ENCODE measurements at regions not wholly inside any gene's neighbourhood (a gene's known extent, or its start where the extent isn't known, plus 50 kb on each side); places are given as distances from the start of the nearest gene placed in this dataset.

DNA sequence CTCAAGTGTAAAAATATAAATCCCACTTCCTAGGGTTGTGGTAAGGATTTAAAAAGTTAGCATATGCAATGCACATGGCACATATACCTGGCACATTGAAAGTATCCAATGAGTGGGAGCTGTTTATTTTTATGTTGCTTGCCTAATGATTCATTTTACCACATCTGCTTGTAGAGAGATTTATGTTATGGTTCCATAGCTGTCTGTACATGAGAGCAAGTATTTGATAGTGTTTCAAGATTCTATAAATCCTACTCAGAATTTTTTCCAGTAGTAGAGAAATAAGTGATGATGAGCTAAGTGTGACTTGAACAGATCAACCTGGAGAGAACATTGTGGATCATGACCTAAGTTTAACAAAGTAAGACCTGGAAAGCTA lies 125.3 kb upstream of the SPTLC3 start:
- no peak for DNase-seq (ENCODE audit: low read depth, low spot score)

DNA sequence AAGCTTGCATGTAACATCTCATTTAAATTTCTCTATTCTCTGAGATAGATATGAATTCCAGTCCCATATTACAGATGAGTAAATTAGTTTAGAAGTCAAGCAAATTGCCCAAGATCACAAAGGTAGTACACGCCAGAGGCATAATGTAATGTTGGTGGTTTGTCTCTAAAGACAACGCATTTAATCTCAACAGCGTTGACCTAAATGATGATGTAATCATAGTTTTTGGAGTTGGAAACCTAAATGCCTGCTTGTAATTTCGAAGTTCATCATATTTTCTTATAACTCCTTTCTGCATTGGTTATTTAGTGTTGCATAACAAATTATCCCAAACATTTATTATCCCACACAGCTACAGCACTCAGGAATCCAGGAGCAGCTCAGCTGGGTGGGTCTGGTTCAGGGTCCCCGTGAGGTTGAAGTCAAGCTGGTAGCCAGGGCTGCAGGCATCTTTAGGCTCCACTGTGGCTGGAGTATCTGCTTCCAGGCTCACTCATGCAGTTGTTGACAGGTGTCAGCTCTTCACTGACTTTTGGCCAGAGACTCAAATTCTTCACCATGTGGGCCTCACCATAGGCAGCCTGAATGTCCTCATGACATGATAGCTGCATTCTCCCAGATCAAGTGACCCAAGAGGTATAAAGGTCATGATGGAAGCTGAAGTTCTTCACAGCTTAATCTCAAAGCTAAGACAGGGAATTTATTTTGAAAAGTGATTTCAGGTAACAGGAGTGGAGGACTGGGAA lies 122.0 kb upstream of the SPTLC3 start:
- no peak for DNase-seq (ENCODE audit: low read depth, low spot score)

DNA sequence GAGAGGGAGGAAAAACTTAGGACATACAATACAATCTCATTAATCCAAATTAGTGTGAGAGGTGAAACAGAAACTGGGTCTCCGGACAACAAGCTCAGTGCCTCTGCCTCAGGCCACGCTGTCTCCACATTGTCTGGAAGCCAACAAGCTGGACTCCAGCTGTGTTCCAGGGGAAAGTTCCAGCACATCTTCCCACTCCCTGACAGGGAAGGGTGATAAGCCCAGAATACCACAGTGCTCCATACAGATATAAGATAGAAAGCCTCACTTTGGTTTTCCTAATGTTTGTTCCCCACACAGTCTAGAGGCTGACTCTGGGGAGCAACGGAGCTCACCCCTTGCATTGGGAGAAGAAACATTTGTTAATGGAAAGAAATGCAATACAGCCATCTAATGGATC lies 117.1 kb upstream of the SPTLC3 start:
- DNase-seq (ENCODE audit: low read depth, low spot score): no peak

DNA sequence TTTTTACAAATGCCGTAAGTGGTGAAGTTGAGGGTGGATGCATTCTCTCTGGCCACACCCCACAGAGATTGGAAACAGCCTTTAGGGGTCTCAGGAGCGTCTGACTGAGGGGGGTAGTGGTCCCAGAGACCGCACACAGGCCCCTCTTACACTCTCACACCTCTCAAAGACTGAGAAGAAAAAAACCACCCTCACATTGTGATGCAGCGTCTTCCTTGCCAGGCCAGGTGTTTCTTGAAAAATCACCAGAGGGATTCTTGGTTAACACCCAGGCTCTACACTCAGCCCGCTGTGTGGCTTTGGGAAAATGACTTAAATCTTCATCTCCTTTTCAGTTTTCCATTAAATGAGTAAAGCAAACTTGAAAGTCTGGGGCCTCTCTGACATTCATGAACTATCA lies 115.8 kb upstream of the SPTLC3 start:
- DNase-seq (ENCODE audit: low read depth, low spot score): no peak

DNA sequence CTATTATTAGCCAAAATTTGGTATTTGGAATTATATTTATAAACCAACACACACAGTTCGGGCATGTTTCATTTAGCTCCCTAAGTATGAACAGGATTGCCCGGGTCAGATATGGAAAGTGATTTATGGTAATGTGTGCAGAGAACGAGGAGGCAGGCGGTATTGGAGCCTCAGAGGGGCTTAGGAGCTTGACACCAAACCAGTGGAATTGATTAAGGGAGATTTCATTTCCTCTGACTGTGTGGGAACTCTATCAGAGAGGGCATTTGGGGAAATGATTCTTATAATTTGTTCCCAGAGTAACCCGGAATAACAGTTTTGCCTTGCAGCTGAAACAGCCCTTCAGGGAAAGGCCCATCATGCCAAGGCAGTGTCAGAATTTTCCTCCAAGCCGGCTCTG lies 115.1 kb upstream of the SPTLC3 start:
- DNase-seq (ENCODE audit: low read depth, low spot score): no peak

DNA sequence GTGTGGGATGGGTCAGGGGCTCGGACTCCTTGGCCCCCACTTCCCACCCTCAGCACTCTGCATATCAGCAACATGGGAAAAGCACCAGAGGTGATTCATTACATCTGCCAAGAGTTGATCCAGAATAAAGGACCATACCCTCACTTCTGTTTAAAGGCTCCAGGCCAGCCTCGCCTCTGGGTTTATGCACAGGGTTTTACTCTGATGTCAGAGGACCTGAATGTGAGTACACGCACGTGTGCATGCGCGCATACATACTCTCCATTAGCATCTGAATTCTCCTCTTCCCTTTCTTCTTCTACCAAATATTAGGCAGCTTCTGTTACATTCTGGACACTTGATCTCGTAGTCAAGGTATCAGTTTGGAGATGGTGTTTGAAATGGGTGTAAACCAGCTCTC lies 114.7 kb upstream of the SPTLC3 start:
- no peak for DNase-seq (ENCODE audit: low read depth, low spot score)

DNA sequence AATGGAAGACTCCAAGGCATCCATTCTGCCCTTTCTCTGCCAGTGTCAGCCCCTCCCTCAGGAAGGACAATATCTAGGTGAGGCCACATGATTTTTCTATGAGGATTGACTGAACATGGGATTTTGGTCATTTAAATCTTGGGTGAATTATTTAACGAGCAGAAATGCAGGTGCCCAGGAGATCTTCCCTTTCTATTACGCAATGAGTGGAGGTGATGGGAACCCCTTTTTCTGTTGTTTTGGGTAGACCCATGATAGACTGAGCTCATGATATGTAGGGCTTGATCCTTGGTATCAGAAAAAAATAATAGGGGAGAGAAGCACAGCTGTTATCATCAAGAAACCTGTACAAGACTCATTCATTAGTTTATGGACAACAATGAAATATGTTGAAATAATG lies 112.6 kb upstream of the SPTLC3 start:
- DNase-seq (ENCODE audit: low read depth, low spot score): no peak

DNA sequence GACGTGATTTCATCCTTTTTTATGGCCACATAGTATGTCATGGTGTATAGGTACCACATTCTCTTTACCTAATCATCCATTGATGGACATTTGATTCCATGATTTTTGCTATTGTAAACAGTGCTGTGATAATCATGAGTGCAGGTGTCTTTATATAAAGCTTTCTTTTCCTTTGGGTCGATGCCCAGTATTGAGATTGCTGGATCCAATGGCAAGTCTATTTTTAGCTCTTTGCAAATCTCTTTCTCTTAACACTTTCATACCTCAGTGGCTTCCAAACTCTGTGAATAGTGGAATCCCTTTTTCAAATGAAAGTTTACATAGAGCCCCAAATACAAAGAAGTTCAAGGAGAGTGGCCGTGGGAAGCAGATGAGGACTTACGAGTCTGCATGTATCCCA lies 105.8 kb upstream of the SPTLC3 start:
- no peak for DNase-seq (ENCODE audit: low read depth, low spot score)

DNA sequence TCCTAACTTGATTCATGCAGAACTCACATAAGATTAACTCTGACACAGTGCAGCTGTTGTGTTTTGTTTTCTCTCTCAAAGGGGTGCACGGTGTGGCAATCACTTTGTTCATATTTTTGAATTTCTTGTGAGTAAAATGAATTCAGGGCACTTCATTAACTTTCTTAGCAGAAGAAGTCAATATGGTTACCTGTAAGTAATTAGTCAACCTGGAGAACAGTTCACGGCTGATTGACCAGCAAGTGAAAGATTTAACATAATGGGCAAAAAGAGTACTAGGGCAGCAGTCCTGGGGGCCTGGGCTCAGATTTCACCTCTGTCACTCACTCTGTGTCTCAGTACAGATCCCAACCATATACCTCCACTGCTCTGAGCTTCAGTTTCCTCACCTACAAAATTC lies 102.4 kb upstream of the SPTLC3 start:
- no peak for DNase-seq (ENCODE audit: low read depth, low spot score)

DNA sequence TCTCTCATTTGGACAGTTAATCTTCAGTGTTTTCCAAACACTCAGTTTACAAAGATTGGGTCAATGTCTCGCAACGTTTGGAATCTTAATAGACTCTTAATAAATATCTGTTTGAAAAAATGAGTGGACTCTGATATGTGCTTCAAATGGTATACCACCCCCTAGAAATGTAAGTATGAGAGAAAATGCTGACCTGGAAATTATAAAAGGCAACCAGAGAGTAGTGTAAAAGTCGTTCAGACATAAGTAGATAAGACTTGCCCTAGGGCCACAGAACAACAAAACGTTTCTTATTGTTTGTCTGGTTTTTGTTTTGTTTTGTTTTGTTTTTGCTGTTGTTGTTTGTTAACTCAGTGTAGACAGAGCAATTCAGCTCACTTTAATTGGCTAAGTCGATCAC lies 97.4 kb upstream of the SPTLC3 start:
- DNase-seq (ENCODE audit: low read depth, low spot score): no peak

DNA sequence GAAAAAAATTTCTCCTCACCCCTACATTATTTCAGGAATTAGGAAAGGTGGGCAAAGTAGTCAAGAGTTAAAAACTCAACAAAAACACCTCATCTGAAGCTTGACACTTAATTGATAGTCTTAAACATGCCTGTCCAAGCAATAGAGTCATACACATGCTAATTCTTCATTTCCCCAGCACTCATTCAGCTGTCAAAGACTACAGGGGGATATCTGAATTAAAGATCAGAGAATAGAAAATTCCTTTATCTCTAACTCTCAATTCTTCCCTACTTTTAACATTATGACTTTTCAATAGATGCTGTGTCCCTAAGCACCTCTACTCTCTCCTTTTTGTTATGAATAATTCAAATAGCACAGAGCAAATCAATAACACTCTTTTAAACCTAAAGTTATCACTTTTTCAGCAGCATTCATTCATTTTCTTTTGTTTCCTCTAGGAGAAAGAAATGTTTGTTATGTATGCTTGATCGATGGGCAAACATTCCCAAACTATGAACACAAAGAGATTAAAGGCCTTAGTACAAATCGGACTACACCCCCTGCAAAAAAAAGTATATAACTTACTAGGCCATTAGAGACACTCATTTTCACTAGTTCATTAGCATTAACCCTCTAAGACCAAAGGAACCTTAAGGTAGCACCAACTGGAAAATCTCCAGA lies 94.9 kb upstream of the SPTLC3 start:
- DNase-seq (ENCODE audit: low read depth, low spot score): no peak

DNA sequence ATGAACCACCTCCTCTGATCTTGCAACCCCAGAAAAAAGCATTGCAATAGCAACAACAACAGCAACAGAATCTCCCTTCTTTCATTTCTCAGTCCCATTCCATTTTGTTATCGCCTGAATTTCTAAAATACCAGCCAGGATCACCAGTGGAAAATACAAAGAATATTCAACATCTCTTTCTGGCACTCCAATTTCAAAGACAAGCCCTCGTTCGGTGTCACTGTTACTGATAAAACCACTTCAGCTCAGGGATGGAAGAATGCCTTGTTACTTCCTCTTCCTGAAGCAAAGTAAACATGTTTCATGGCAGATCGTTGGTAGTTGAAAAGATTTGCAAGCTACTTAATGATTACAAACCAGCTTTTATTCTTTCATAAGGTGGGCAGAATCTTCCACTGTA lies 94.0 kb upstream of the SPTLC3 start:
- no peak for DNase-seq (ENCODE audit: low read depth, low spot score)

DNA sequence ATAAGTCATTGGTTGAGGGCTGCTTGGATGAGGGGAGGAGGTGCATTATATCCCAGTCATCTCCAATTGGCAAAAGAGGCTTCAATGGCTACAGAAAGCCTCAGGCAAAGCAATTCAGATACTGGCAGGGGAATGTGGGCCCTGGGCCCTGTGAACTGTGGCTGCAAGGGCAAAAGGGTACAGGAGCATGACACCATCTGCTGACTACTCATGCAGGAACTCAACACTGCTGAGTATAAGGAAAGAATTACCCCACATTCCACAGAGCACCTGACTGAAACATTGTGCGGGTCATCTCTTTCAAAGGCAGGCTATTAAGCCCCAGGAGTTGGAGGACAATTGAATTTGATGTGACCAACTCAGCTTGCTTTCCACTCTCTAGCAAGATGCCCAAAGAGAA lies 92.1 kb upstream of the SPTLC3 start:
- no peak for DNase-seq (ENCODE audit: low read depth, low spot score)

DNA sequence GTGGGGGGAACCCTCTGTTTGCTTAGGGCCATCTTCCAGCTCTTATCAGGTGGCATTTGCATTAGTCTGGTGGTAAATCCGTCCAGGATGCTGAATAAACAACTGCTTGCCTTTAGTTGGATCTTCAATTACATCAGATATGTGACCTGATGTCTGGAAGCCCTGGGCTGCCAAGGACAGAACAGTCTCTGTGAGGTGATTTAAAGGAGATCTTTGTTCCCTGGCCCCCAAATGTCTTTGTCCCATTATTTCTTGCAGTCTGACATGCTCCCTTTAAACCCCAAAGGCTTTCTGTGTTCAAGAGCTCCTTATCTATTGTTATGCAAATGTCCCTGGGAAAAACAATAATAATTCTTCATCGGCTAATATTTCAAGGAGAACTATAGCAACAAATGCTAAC lies 84.6 kb upstream of the SPTLC3 start:
- DNase-seq (ENCODE audit: low read depth, low spot score): no peak

DNA sequence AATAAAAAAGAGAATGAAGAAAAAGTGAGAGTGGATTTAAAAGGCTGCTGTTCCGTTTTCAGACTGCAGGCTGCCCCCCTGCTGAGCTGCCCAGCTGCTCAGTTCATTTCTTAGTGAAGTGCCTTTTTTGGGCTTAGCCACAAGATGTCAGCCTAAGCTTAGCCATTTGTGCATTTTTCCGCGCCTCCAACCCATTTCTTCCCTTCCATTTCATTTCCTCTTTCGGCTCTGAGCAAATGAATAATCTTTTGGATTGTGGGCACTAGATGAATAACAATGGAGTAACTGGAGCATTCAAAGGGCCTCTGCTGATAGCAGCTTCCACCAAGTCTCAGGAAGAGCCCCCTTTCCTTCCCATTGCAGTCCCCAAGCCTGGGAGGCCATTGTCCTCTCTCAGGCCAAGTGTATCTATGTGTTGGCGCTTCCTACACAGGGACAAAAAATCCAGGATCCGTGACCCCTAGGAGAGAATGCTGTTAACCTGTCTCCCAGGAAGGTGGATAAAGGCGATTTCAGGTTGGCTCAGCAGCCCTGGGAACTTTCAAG lies 83.5 kb upstream of the SPTLC3 start:
- peak; percentile 68 for DNase-seq (ENCODE audit: low read depth, low spot score)

DNA sequence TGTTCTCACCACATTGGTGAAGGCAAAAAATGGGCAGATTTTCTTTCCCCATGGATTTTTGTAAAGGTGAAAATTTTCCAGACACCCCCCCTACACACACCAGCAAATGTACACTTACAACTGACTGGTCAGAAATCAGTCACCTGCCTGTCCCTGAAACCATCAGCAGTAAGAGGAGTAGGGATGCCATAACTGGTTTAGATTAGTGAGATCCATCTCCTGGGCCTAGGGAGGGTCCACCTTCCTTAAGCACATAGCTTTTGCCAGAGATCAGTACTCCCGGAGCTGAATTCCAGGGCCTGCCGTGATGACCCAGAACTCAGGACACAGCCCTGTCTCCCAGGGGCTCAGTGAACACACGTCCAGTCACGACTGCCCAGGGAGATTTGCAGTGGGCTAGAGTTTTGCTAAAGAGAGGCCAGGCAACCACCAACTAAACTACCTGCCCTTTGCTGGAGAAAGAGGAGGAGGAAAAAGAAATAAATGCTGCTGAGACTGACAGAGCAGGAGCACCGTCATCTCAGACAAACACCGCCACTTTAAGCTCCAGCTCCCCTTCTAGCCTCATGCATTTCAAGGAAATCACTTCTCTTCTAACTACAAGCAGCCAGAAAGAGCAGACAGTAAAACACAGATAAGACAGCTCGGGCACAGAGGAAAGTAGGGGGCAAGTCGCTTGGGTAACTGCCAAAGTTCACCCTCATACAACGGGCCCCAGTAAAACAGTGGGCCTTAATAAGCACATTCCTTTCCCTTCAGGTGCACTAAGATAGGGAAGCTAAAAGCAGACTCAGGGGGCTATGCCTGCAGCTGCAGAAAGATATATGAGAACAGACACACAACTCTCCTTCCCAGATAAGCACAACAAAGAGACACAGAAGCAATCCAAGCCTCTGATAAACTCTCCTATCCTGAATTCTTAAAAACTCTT lies 82.6 kb upstream of the SPTLC3 start:
- DNase-seq (ENCODE audit: low read depth, low spot score): no peak

DNA sequence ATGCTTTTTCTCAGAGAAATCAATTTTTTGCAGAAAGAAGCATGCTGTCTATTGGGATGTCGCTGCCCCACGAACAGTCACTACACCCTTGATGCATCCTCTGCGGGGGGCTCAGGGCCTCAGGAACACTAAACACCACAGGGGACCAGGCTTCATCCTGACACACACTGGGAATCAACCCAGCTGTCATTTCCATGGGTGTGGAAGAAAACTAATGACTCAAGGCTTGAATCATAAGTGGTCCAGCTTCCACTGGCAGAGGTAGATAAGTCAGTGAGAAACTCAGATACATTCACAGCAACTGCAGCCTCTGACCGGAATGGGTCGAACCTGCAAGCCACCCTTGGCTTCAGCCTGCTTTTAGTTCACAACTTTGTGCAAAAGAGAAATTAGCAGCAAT lies 81.3 kb upstream of the SPTLC3 start:
- DNase-seq (ENCODE audit: low read depth, low spot score): no peak

DNA sequence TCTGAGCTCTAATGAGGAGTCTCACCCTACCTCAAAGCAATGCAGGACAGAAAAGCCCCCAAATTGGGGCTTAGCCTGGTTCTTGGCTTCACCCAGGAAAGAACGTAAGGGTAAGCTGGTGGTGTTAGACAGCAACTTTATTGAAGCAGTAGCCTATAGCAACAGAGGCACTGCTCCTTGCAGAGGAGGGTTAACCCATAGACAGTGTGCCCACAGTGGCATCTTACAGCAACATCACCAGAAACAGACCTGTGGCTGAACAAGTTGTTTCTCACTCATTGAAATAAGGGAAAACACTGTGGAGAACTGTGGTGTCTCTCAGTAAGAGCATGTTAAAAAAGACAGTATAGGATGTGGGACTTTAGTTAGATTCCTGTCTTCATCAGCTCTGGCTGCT lies 80.4 kb upstream of the SPTLC3 start:
- no peak for DNase-seq (ENCODE audit: low read depth, low spot score)

DNA sequence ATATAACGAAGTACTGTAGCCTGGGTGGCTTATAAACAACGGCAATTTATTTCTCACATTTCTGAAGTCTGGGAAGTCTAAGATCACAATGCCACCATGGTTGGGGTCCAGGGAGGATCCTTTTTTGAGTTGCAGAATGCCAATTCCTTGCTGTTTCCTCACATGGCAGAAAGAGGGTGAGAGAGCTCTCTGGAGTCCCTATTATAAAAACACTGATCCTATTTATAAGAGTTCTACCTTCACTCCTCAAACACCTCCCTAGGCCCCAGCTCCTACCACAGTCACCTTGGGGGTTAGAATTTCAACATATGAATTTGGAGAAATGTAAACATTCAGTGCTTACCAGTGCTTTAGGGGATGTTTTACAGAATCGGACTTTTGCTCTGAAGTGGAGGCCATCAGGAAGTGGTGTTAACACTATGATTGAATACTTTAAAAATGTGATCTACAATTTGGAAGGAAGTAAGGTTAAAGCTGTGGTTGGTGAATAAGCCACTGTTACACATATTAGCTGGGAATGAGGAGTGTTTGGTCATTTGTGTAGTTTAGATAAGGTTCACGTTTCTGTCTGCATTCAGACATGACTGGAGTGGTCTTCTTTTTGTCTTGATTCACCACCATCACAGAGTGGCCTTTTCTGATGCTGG lies 79.9 kb upstream of the SPTLC3 start:
- DNase-seq (ENCODE audit: low read depth, low spot score): no peak

DNA sequence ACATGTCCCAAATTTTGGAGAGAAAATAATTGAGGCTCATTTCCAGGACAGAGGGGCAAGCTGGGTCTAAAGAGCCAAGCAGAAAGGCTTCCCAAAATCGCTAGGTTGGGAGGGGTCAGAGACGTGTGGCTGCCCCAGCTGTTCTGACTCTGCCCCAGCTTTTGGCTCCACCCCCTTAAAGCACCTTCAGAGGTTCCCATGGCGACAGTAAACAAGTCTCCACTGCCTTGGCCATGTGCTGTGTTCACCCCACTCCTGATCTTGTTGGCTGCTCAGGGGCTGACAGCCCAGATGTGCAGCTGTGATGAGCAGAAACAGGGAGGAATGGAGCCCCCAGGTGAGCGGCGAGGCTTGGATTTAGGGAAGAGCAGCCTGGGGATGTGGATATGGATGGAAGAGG lies 72.8 kb upstream of the SPTLC3 start:
- DNase-seq (ENCODE audit: low read depth, low spot score): no peak

DNA sequence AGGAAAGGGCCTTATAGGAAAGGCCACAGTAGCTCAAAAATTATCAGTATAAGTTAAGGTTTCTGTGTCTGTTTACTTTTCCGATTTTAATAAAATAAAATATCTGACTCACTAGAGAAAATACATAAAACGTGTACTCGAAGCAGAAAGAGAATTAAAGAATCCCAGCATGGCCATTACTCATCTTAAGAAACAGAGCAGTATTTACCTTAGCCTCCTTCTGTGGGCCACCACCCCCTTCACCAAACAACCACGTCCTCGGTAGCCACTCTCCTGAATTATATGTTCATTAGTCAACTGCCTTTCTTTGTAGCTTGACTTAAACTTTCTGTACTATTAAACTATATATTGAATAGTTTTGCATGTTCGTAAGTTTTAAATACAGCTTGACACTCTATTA lies 72.2 kb upstream of the SPTLC3 start:
- DNase-seq (ENCODE audit: low read depth, low spot score): no peak

DNA sequence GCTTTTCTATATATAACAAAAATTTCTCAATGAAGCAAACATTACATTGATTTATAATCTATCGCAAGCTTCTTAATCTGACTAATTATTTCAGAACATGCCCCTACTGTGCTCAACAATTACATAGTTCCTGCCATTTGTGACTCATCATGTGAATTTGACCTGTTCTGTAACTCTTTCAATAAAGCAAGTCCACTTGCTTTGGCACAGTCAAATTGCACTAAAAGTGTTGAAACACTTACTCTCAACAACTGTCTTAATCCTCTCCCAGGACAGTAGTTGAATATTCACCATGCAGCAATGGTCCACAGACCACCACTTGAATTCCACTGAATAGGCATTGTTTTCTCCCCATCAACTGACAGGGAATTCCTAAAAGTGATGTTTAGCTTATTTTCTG lies 67.7 kb upstream of the SPTLC3 start:
- no peak for DNase-seq (ENCODE audit: low read depth, low spot score)

Measured in smooth muscle cell of the brain vasculature (primary cell).